HG02759 (cell line): ENCODE measurements at regions not wholly inside any gene's neighbourhood (a gene's known extent, or its start where the extent isn't known, plus 50 kb on each side); places are given as distances from the start of the nearest gene placed in this dataset.
"Not testable (repeated sequence)": the region's sequence is repeated elsewhere in the genome, so short reads cannot be mapped to it uniquely, and the experiment has no call there.

Source experiments
- ATAC-seq: cut with Tn5 transposase; IDR thresholded peaks from one replicate; pipeline ENCODE4 v1.9.1; 2021; ENCODE audit warnings: mild to moderate bottlenecking, moderate library complexity; ENCODE audit not compliant: unreplicated experiment

DNA sequence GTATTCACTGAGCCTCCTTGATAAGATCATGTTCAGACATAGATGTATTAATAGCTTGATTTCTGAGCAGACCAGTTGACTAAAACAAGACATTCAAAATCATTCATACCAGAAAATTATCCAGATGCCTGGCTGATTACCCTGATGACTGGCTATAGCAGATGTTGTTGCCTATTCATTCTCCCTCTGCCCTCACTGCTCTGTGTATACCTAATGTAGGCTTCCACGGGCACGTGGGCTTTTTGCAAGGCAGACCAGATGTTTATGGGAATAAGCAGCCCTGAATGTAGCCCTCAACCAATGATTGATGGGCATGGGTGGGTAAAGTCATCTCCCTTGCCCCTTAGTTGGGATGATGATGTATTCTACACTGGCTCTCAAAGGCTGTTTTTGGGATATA lies 289.1 kb downstream of the MBD2 start:
- no peak for ATAC-seq

DNA sequence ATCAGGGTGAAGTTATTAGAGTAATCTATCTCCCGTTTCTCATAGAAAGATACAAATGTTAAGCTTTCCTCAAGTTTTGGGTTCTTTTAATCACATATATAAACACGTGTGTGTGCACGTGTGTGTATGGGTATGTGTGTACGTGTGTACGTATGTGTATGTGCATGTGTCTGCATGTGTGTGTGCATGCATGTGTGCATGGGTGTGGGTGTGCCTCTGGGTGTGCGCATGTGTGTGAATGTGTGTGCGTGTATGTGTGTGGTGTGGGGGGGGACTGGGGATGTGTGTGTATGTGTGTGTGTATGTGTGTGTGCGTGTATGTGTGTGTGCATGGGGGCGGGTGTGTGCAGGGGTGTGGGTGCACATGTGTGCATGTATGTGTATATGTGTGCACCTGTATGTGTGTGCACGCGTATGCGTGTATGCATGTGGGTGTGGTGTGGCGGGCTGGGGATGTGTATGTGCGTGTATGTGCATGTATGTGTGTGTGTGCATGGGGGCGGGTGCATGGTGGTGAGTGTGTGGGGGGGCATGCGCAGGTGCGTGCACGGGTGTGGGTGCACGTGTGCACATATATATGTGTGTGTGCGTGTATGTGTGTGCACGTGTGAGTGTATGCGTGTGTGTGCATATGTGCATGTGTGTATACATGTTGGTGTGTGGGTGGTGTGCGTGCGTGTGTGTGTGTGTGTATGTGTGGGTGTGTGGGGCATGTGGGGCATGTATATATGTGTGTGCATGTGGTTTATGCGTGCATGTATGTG lies 304.0 kb downstream of the MBD2 start:
- no peak for ATAC-seq

DNA sequence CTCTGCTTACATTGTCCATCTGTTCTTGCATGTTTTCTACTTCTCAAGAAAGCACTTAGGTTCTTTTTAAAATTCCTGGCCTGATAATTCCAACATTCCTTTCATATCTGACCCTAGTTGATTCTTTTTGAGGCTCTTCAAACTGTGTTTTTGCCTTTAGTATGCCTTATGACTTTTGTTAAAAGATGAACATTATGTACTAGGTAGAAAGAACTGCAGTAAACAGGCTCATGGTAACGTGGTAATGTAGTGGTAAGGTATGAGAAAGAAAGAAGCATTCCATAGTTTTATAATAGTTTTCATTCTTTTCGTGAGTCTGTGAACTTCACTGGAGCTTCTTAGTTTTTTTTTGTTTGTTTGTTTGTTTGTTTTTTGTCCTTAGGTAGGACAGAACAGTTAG lies 306.4 kb downstream of the MBD2 start:
- ATAC-seq, result no peak

DNA sequence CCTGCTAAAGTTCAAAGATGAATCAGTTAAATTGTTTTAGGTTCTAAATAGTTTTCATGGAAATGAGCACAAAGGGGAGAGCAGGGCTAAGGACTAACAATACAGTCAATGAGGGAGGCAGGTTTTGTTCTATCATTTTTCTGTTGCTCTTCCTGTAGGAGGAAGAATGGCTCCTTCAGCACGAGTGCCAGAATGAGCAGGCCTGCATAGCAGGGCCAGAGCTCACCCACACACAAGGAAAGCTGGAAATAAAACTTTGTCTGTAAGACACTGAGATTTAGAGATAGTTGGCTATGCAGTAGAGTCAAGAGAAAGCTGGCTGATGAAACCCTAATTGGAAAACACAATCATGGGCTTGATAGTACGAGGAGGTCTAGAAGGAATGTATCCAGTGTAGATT lies 313.3 kb downstream of the MBD2 start:
- ATAC-seq, result no peak

DNA sequence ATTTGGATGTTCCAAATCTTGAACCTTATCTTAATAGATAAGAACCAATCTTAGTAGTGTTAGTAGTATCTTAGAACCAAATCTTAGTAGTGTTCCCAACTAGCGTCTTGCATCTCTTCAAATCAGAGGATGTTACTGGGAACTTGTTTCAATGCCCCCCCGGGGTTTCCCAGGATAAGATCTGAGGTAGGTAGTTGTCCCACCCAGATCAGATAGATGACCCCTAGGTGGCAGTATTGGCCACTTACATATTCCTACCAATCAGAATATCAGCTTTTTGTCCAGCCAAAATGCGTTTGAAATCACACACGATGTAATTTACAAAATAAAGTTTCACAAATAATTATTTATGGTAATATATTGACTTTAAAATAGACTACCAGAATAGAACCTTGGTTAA lies 314.8 kb downstream of the MBD2 start:
- no peak for ATAC-seq

DNA sequence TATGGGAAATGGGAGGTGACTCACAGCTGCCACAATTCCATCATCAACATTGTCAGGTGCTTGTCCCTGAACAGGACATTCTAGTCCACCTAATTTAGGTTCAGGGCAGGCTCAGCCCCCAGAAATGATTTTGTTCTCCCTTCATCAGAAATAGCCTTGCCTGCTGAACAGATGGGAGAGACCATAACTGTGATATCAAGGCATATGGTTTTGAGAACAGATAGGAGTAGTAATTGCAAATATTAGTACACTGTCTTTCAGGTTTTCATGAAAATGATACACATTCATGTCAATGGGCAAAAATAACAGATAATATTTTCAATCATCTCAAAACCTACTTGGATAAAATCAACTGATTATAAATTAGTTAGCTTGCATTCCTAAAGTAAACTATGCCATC lies 316.5 kb downstream of the MBD2 start:
- no peak for ATAC-seq

DNA sequence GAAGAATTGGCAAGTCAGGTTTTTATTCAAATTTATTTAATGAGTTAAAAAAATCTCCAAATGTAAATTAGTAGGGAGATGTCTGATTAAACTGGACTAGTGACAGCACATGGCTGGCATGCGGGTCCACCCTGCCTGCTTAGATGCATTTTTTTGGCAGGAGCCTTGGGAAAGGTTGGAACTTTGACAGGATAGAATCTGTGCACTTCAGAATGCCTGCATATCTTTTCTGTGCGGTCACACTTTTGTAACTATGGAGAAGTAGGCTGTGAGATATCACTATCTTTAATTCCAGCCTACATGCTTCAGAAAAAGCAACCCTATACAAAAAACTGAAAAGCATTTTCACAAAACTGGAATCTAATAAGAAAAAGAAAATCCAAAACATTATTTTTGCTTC lies 317.8 kb downstream of the MBD2 start:
- ATAC-seq, result no peak

DNA sequence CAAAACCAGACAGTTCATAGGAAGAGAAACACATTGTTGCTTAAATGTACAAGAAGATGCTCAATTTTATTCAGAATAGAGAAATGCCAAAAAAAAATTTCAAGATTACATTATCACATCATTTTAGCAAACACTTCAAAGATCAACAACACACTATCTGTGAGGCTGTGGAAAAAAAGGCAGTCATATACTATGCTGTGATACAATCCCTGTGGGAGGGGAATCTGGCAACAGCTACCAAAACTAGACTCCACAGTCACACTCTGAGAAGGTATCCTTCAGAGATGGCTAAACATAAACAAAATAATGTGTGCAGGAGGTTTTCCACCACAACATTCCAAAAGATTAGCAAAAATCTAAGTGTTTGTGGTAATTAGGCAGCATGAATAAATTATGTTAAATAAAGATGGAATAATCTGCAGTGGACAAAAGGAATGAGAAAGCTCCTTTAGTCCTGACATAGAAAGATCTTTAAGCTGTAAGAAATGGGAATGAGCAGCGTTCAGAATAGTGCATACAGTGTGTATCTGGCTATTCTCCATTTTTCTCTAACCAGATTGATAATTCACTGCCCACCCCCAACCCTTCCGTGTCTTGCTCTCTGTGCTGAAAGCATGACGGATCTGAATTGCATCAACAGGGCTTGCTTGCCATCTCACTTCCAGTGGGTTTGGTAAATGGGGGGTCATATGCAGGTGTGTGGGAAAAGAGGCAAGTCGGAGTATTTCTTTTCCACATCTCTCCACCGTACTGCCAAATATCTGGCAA lies 329.6 kb downstream of the MBD2 start:
- no peak for ATAC-seq

DNA sequence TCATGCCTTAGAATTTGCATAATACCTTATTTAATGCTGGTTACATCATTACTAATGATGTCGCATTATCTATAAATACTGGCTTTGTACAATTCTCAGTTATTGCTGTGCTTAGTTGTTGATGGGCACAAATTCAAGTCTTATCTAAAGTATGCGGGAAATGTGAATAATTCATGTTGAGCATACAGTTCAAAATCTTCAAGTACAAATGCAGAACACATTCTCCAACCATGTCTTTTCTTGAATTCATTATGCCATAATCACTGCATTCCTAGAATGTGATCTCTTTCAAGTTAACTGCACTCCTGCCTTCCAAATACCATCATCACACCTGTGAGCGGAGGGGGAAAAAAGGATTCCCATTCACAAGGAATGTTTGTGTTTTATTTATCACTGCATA lies 337.0 kb downstream of the MBD2 start:
- no peak for ATAC-seq

DNA sequence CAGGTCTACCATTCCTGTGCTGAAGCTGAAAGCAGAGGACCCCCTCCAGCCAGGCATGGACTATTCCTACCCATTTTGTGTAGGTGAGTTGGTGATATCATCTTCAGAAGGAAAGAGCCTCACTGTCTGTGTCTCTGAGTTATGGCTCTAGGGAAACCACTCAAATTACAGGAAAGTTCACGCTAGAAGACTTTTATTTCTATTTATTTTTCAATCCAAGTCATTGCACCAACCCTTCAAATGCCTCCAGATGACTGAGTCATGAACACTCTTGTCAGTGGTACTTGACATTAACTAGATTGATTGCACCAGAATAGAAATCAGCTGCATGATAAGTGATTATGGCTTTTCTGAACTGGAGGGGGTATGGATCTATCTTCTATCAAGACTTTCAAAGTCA lies 338.4 kb downstream of the MBD2 start:
- ATAC-seq, result no peak

DNA sequence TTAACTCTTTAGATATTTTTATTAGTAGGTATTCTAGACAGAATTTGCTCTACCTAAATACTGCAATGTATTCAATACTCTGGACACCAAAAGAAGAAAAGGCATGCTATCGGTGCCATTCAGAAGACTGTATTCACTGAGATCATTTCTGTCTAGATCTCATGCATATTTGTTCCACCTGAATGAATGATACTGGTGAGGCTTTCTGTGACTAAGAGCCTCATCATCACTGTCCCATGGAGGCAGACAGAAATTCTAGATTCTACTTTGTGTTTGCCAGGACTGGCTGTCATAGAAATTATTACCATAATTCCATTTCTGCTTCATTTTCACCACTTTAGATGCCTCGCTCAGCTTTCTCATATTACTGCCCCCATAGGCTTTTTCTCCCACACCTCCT lies 340.7 kb downstream of the MBD2 start:
- ATAC-seq, result no peak

DNA sequence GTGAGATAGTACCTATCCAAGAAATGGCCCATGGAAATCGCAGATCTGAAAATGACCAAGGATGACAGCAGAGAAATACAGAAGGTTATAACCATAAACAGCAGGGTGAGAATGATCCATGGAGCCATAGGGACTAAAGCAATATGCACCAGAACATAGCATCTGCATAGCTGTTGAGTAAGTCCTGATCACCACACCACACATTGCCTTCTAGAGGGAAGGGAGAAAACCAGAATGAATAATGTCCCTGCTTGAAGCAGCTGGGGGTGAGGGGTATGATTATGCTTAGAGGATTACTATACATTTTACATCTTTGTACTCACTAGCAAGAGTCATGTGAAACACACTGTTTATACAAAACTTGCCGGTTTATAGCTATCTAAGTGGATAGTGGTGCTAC lies 350.4 kb downstream of the MBD2 start:
- no peak for ATAC-seq

DNA sequence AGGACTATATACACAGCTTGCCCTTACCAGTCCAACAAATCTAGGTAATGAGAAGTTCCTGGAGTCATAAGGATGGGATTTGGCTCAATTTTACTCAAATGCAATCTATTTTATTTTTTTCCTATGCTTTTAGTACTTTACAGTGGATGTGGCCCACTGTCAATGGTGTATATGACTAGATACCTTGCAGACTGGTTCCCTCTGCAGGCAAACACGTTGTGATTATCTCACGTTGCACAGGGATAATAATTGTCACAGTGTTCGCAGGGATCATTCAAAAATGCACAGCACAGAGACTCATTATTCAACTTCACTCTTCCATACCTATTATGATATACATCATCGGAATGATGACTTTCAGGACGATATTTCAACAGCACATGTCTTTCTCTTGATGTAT lies 359.7 kb downstream of the MBD2 start:
- ATAC-seq, result no peak

DNA sequence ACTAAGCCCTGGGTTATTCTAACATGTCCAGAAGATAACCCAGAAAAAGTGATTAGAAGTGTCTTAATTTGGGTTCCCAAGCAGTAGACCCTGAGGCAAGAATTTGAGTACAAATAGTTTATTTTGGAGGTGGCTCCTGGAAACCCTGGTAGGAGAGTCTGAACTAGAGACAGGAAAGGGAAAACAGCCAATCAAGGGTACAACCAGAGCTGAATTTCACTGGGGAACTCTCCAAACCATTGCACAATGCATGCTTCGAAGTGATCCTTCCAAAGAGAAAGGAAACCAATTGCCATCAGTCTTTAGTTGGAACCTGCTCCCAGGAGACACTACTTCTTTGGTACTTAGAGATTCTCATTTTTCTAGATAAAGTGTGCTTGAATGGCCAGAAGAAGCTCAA lies 361.5 kb downstream of the MBD2 start:
- ATAC-seq, result no peak

DNA sequence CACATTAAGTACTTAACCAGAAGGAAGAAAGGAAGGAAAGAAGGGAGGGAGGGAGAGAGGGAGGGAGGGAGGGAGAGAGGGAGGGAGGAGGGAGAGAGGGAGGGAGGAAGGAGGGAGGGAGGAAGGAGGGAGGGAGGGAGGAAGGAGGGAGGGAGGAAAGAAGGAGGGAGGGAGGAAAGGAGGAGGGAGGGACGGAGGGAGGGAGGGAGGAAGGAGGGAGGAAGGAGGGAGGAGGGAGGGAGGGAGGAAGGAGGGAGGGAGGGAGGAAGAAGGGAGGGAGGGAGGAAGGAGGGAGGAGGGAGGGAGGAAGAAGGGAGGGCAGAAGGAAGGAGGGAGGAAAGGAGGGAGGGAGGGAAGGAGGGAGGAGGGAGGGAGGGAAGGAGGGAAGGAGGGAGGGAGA lies 363.3 kb downstream of the MBD2 start:
- no peak for ATAC-seq

DNA sequence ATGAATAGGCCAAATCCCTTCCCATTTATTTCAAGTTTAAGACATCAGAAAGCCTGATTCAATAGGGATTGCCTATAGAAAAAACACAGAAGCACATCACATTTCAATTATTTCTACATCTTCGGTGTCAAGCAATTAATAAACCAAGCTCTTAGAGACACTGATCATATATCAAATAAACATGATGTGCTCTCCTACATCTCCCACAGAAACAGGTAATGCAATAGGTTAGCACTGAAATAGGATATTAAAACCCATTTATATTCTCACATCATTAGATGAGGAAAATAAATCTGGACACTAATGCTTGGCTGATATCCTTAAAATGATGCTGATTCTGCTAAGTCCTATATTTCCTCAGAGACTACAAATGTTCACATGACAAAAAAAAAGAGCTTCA lies 364.7 kb downstream of the MBD2 start:
- no peak for ATAC-seq

DNA sequence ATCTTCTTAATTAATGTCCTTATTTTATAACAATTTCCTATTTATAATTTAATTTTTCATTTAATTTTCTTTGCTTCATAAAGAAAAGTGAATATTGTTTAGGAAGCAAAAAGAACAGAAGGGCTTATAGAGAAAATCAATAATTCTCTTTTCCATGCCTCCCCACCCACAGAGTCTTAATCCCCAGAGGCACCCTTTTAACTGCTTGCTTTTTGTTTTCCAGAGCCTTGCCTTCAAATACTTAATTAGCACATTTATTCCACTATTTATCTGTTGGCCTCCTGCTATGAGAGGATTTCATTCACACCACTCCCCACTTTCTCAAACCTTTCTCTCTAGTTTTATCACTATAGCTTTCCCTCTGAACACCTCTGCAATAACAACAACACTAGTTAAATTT lies 373.6 kb downstream of the MBD2 start:
- no peak for ATAC-seq

DNA sequence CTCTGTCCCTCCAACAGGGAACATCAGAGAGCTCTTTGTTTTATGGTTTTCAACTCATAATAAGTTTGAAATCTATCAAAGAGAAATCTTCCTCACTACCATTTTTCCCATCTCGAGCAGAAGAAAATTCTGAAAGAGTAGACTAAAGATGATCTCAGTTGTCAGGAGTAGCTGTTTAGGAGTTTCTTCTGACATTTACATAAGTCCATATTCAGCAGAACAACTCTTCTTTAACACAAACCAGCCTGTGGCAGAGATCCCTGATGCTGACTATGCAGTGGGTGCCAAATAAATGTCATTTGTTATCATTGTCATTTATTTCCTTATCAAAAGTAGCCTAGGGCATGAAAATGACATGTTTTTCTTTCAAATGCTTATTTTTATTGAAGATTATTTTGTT lies 380.7 kb downstream of the MBD2 start:
- no peak for ATAC-seq

DNA sequence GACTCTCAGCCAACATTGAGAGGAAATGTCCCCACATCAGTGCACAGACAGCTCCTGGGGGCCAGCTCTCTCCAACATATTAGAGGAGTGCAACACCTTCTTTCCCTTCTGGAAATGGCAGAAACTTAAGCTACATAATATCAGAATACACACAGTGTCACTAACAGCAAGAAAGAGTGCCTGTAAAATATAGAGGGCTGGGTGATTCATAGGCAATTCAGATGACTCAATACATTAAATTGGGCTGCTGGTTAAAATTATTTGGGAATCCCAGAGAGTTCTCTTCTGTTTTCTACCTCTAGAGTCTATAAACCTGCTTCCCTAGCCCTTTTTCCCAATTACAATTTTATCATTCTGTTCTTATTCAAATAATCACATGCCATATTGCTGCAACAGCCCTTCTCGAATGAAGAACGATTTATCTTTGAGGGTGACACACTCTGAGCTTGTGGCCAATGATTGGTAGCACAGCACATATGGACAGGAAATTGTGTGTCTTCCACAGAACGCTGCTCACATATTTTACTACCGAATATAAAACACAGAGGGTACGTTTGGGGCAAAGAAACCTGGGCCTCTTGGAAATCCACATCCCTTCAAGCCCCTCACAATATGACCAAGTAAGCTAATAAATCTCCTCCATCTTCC lies 381.2 kb downstream of the MBD2 start:
- no peak for ATAC-seq

DNA sequence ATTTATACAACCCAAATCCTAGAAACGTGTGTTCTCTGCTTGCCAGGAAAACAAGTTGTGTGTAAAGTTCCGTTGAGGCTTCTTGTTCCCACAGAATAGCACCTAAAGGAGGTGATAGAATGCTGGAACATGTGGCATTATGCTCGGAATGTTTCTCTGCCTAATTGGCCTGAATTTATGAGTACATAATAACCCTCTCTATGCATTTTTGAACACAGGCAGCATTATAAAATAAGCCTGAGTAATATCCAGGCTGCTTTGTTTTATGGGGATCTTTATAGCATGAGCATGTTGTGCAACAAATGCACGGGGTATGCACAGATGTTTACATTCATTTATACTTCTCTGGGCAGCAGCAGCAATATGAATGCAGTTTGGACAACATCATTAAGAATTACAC lies 385.7 kb downstream of the MBD2 start:
- no peak for ATAC-seq

DNA sequence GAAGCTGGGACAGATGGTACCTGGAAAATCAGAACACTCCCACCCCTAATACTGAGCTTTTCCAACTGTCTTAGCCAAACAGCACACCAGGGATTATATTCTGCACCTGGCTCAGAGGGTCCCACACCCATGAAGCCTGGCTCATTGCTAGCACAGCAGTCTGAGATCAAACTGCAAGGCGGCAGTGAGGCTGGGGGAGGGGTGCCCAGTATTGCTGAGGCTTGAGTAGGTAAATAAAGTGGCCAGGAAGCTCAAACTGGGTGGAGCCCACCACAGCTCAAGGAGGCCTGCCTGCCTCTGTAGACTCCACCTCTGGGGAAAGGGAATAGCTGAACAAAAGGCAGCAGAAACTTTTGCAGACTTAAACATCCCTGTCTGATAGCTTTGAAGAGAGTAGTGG lies 403.3 kb downstream of the MBD2 start:
- ATAC-seq, result not testable (repeated sequence)

DNA sequence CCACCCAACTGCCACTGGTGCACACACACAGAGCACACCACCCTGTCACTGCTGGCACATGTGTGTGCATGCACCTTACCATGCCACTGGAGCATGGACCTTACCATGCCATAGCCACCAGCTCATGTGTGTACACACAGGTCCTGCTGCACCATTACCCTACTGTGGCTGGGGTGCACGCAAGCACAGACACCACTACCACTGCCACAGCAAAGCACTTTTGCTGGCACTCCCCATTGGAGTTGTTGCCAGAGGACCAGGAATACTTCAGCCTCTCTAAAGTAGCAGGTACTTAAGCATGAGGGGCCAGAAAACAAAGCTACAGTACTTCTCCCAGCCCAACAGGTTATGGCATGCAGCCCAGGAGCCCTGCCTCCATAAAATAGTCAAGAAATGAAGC lies 404.8 kb downstream of the MBD2 start:
- no peak for ATAC-seq
